GM18858 (cell line): ENCODE measurements at regions not wholly inside any gene's neighbourhood (a gene's known extent, or its start where the extent isn't known, plus 50 kb on each side); places are given as distances from the start of the nearest gene placed in this dataset.

Experiments used
- ATAC-seq: cut with Tn5 transposase; IDR thresholded peaks from one replicate; pipeline ENCODE4 v1.9.1; 2021; ENCODE audit not compliant: unreplicated experiment

- ATAC-seq = no peak
These were observed 287.4 kb downstream of the IRX1 start for GRCh38 chr5:3883040-3883439.

- no peak for ATAC-seq
These were observed 291.2 kb downstream of the IRX1 start for GRCh38 chr5:3886524-3887451.

- ATAC-seq = no peak
These were observed 292.7 kb downstream of the IRX1 start for GRCh38 chr5:3888310-3888709.

GRCh38 chr5:3889412-3890142, 293.9 kb downstream of the IRX1 start:
- no peak for ATAC-seq

- ATAC-seq = no peak
These were observed 295.5 kb downstream of the IRX1 start for GRCh38 chr5:3891113-3891512.

- no peak for ATAC-seq
These were observed 297.9 kb downstream of the IRX1 start for GRCh38 chr5:3893527-3893926.

GRCh38 chr5:3893975-3894374, 298.3 kb downstream of the IRX1 start:
- ATAC-seq = no peak

- no peak for ATAC-seq
These were observed 300.5 kb downstream of the IRX1 start for GRCh38 chr5:3896098-3896497.

- no peak for ATAC-seq
These were observed 303.5 kb downstream of the IRX1 start for GRCh38 chr5:3899093-3899492.

GRCh38 chr5:3904584-3904983, 309.0 kb downstream of the IRX1 start:
- ATAC-seq = no peak

- no peak for ATAC-seq
These were observed 309.4 kb downstream of the IRX1 start for GRCh38 chr5:3905031-3905430.

- no peak for ATAC-seq
These were observed 309.9 kb downstream of the IRX1 start for GRCh38 chr5:3905521-3905920.

GRCh38 chr5:3911111-3911510, 315.5 kb downstream of the IRX1 start:
- ATAC-seq = no peak

GRCh38 chr5:3911773-3912172, 316.1 kb downstream of the IRX1 start:
- ATAC-seq = no peak

- ATAC-seq = no peak
These were observed 317.2 kb downstream of the IRX1 start for GRCh38 chr5:3912790-3913189.

- ATAC-seq = no peak
These were observed 317.6 kb downstream of the IRX1 start for GRCh38 chr5:3913279-3913678.

GRCh38 chr5:3925022-3925421, 329.4 kb downstream of the IRX1 start:
- no peak for ATAC-seq

- no peak for ATAC-seq
These were observed 330.3 kb downstream of the IRX1 start for GRCh38 chr5:3925935-3926334.

GRCh38 chr5:3929799-3930198, 334.2 kb downstream of the IRX1 start:
- no peak for ATAC-seq

- no peak for ATAC-seq
These were observed 336.3 kb downstream of the IRX1 start for GRCh38 chr5:3931976-3932375.

- no peak for ATAC-seq
These were observed 337.9 kb downstream of the IRX1 start for GRCh38 chr5:3933536-3933935.

- no peak for ATAC-seq
These were observed 338.3 kb downstream of the IRX1 start for GRCh38 chr5:3933966-3934365.
